ENCODE measurements at regions not wholly inside any gene's neighbourhood (a gene's known extent, or its start where the extent isn't known, plus 50 kb on each side); places are given as distances from the start of the nearest gene placed in this dataset.

DNA sequence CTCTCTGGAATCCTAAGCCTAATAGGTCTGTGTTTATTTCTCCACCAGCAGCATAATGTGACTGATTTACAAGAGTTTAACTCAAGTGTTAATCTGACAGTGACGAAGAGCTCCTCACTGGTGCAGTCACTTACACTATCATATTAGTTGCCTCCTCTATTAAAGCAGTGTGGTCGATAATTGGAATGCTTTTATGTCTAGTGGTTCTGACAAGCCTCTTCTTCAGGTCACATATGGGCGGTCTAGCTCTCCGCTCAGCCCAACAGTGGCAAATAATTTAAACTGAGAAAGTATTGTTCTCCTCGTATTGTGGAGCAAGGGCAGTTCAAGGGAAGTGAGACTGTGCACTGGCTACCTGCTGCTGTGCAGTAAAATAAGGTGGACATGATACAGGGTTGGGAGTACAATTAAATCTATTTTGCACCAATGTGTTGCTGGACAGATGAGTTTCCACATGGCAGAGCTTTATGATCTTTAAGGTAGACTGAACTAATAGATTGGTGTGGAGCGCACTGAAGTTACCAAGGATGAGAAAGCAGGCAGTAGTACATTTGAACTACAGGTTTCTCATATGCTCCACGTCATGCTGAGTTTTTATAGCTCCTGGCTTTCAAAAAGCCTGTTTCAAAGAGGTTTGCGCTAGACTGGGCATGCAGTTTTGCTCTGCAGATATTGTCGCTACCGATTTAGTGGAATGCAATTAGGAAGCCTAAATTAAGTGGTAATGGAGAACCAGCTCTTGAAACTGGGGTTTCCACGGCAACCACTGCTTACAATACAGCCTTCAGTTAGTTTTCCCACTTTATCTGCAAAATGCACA is 151.7 kb upstream of the POU3F3 start:
- TF ChIP-seq CTCF (IDR thresholded peaks at IDR 0.05; ENCODE audit: poor library complexity) (no peak), EZH2 (IDR thresholded peaks at IDR 0.05; ENCODE audit: borderline replicate concordance) (no peak)
